ENCODE measurements at regions not wholly inside any gene's neighbourhood (a gene's known extent, or its start where the extent isn't known, plus 50 kb on each side); places are given as distances from the start of the nearest gene placed in this dataset.
"Not testable (repeated sequence)": the region's sequence is repeated elsewhere in the genome, so short reads cannot be mapped to it uniquely, and the experiment has no call there.

DNA sequence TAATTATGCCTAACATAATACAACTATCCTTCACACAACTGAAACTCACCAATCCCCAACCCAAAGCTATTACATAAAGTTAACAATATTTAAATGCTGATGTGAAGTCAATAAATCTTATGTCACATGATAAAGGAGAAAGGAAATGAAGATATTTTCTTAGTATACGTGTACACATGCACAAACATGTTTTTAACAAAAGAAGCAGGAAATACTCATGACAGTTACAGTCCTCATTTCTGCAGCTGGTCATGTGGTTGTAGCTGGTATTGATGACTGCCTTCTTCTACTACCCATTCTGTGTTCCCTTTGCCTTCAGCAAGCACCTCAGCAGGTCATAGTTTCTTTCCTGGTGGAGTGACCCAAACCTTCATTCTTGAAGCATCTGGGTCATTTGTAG, 165.0 kb downstream of the EPM2A start:
- TF ChIP-seq, protein P1, sequence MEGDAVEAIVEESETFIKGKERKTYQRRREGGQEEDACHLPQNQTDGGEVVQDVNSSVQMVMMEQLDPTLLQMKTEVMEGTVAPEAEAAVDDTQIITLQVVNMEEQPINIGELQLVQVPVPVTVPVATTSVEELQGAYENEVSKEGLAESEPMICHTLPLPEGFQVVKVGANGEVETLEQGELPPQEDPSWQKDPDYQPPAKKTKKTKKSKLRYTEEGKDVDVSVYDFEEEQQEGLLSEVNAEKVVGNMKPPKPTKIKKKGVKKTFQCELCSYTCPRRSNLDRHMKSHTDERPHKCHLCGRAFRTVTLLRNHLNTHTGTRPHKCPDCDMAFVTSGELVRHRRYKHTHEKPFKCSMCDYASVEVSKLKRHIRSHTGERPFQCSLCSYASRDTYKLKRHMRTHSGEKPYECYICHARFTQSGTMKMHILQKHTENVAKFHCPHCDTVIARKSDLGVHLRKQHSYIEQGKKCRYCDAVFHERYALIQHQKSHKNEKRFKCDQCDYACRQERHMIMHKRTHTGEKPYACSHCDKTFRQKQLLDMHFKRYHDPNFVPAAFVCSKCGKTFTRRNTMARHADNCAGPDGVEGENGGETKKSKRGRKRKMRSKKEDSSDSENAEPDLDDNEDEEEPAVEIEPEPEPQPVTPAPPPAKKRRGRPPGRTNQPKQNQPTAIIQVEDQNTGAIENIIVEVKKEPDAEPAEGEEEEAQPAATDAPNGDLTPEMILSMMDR (conservative IDR thresholded peaks at IDR 0.05) = not testable (repeated sequence)
- TF ChIP-seq ZFX (IDR thresholded peaks at IDR 0.05) = not testable (repeated sequence)

Data from C4-2B (cell line).